ENCODE measurements at regions not wholly inside any gene's neighbourhood (a gene's known extent, or its start where the extent isn't known, plus 50 kb on each side); places are given as distances from the start of the nearest gene placed in this dataset.

DNA sequence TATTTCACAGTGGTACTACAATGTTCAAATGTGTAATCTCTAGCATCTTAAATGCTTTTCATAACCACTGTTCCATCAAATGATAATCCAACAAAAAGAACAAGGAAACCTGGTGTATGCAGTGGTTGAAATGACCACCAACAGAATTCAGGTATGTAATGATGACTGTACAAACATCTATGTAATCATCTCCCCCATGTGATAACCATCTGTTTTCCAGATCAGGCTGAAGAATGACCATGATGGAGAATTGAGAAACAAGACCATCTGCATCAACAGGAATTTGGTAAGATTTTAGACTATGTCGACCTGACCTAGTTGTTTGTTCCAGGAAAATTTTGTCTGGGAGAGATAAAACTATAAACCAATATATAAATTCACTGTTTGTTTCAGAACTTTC is 81.3 kb upstream of the ASCC3 start:
- DNase-seq (ENCODE audit: low read depth), result peak; percentile 56
- TF ChIP-seq, protein P1, sequence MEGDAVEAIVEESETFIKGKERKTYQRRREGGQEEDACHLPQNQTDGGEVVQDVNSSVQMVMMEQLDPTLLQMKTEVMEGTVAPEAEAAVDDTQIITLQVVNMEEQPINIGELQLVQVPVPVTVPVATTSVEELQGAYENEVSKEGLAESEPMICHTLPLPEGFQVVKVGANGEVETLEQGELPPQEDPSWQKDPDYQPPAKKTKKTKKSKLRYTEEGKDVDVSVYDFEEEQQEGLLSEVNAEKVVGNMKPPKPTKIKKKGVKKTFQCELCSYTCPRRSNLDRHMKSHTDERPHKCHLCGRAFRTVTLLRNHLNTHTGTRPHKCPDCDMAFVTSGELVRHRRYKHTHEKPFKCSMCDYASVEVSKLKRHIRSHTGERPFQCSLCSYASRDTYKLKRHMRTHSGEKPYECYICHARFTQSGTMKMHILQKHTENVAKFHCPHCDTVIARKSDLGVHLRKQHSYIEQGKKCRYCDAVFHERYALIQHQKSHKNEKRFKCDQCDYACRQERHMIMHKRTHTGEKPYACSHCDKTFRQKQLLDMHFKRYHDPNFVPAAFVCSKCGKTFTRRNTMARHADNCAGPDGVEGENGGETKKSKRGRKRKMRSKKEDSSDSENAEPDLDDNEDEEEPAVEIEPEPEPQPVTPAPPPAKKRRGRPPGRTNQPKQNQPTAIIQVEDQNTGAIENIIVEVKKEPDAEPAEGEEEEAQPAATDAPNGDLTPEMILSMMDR (IDR thresholded peaks at IDR 0.05; ENCODE audit: insufficient read depth, low read depth, low read length), result no peak
- H3K4me3 ChIP-seq (ENCODE audit: low read depth, low read length), result no peak overlapping the region

DNA sequence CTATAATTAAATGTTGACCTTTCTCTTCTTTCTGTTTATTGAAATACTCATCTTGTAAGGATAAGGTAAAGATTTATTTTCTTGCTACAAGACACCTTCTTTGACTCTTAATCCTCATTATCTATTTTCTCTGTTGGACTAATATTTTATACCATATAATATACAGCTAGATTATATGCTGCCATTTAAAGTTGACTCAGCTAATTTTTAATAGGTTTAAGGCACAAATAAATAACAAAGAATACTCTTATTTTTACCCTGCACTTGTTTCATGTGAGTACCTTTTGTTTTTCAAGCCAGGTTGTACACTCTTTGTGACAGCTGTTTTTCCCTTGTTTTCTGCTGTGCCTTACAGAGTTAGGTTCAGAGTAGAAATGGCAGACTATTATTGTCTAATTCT is 83.9 kb upstream of the ASCC3 start:
- TF ChIP-seq, protein P1 (IDR thresholded peaks at IDR 0.05; ENCODE audit: insufficient read depth, low read depth, low read length), result no peak
- no peak for DNase-seq (ENCODE audit: low read depth)
- H3K4me3 ChIP-seq (ENCODE audit: low read depth, low read length), result no peak overlapping the region

DNA sequence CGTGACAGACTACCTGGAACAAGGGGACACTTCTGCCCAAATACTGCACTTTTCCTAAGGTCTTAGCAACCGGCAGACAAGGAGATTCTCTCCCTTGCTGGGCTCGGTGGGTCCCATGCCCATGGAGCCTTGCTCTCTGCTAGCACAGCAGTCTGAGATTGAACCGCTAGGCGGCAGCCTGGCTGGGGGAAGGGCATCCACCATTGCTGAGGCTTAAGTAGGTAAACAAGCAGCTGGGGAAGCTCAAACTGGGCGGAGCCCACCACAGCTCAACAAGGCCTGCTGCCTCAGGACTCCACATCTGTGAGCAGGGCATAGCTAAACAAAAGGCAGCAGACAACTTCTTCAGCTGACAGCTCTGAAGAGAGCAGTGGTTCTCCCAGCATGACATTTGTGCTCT is 87.8 kb upstream of the ASCC3 start:
- TF ChIP-seq, protein P1 (IDR thresholded peaks at IDR 0.05; ENCODE audit: insufficient read depth, low read depth, low read length), result no peak
- DNase-seq (ENCODE audit: low read depth), result no peak
- H3K4me3 ChIP-seq (ENCODE audit: low read depth, low read length), result no peak overlapping the region

DNA sequence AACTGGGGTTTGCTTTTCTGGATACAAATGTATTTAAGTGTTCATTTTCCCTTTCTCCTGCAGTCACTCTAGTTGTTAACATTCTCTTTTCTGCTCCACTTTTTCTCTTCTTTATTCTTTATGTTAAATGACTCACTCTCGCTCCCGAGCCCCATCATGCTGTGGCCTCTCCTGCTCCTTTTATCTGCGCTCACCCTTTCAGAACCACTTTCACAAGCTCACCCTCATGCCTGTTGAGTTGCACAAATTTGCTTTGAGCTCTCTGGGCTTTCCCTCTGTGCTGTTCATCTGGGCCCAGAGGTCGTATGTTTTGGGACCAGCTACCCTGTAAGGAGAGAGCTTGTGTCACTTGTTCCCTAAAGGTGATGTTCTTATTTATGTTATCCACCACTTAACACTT is 98.1 kb upstream of the ASCC3 start:
- TF ChIP-seq, protein P1 (IDR thresholded peaks at IDR 0.05; ENCODE audit: insufficient read depth, low read depth, low read length), result no peak
- no peak for DNase-seq (ENCODE audit: low read depth)
- no peak overlapping the region for H3K4me3 ChIP-seq (ENCODE audit: low read depth, low read length)

DNA sequence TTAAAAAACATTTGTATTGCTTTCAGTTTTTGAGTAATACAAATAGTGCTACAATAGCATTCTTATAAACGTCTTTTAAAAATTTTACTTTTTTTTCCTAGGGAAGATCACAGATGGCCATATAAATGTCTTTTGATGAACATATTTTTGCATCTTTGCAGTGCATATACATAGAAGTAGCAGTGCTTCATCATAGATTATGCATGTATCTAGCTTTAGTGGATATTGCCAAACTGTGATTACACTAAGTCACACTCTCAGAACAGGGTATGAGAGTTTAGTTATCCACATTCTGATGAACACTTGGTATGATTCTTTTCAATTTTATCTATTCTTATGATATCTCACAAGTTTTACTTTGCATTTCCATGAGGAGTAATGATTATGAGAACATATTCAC is 99.8 kb upstream of the ASCC3 start:
- H3K4me3 ChIP-seq (ENCODE audit: low read depth, low read length), result no peak overlapping the region
- TF ChIP-seq, protein P1 (IDR thresholded peaks at IDR 0.05; ENCODE audit: insufficient read depth, low read depth, low read length), result no peak
- no peak for DNase-seq (ENCODE audit: low read depth)

DNA sequence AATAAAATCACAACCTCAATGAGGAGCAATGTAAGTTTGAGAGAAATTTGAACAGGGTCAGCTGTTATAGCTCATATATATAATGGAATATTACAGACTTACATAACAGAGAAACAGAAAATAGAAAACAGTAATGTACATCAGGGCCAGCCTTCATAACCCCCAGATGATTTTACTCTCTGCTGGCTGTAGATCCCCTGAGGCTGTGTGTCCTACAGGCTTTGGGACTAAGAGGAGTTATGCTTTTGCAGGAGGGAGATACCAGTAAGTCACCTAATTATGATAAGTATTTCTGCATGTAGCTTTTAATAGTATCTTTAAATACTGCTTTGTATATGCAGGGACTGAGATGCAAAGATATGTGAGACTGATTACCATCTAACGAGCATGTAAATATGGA is 105.8 kb upstream of the ASCC3 start:
- DNase-seq (ENCODE audit: low read depth), result no peak
- H3K4me3 ChIP-seq (ENCODE audit: low read depth, low read length), result no peak overlapping the region
- TF ChIP-seq, protein P1 (IDR thresholded peaks at IDR 0.05; ENCODE audit: insufficient read depth, low read depth, low read length), result no peak

DNA sequence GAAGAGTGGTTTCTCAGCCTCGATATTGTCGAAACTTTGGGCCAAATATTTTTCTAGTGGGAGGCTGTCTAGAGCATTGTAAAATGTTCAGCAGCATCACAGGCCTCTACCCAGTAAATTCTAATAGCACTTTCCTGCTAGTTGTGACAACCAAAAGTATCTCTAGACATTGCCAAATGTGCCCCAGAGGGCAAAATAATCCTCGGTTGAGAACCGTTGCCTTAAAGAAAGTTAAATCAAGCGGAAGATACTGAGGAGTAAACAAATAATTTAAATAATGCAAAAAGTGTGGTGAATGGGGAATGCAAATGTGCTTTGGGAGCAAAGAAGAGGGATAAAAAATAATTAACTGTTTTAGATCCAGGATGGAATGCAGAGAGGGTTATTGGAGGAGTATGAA is 106.4 kb upstream of the ASCC3 start:
- no peak overlapping the region for H3K4me3 ChIP-seq (ENCODE audit: low read depth, low read length)
- DNase-seq (ENCODE audit: low read depth), result no peak
- TF ChIP-seq, protein P1 (IDR thresholded peaks at IDR 0.05; ENCODE audit: insufficient read depth, low read depth, low read length), result no peak

Measured in fibroblast of villous mesenchyme (primary cell).